ENCODE measurements at regions not wholly inside any gene's neighbourhood (a gene's known extent, or its start where the extent isn't known, plus 50 kb on each side); places are given as distances from the start of the nearest gene placed in this dataset.

DNA sequence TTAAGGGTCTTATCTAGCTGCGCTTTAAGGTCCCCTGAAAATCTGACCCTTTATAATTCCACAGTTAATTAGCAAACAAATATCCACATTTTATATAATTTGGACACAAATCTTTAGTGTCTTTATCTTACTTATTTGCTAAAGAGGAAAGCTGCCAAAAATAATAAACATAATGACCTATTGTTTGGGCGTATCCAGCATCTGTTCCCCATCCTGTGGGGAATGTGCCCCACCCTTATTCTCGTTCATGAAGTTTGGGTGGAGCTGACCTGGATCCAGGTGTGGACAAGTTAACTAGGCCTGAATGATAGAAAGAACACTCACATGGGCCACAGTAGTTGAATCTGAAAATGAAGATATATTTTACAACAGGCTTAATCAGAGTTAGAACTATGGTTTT lies 218.3 kb downstream of the CRPPA start:
- no peak overlapping the region for H3K4me3 ChIP-seq (ENCODE audit: low read depth, low read length)
- TF ChIP-seq, protein P1, sequence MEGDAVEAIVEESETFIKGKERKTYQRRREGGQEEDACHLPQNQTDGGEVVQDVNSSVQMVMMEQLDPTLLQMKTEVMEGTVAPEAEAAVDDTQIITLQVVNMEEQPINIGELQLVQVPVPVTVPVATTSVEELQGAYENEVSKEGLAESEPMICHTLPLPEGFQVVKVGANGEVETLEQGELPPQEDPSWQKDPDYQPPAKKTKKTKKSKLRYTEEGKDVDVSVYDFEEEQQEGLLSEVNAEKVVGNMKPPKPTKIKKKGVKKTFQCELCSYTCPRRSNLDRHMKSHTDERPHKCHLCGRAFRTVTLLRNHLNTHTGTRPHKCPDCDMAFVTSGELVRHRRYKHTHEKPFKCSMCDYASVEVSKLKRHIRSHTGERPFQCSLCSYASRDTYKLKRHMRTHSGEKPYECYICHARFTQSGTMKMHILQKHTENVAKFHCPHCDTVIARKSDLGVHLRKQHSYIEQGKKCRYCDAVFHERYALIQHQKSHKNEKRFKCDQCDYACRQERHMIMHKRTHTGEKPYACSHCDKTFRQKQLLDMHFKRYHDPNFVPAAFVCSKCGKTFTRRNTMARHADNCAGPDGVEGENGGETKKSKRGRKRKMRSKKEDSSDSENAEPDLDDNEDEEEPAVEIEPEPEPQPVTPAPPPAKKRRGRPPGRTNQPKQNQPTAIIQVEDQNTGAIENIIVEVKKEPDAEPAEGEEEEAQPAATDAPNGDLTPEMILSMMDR (IDR thresholded peaks at IDR 0.05; ENCODE audit: borderline replicate concordance, insufficient read depth, low read depth, low read length), result no peak

DNA sequence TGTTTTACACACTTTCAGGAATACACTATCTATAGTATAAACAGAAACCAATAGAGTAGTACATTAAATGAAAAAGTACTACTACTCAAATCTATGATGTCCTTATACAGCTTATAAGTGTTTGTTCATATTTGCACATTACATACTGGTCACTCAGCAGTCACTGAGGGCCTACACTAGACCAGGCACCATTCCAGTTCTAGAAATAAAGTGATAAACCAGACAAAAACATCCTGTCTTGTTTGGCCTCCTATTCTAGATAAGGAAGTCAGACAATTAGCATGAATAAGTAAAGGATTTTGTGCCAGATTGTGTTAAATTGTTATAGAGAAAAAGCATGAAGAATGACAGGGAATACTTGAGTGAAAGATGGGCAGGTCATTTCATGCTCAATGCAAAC lies 219.0 kb downstream of the CRPPA start:
- no peak overlapping the region for H3K4me3 ChIP-seq (ENCODE audit: low read depth, low read length)
- TF ChIP-seq, protein P1 (IDR thresholded peaks at IDR 0.05; ENCODE audit: borderline replicate concordance, insufficient read depth, low read depth, low read length), result no peak

DNA sequence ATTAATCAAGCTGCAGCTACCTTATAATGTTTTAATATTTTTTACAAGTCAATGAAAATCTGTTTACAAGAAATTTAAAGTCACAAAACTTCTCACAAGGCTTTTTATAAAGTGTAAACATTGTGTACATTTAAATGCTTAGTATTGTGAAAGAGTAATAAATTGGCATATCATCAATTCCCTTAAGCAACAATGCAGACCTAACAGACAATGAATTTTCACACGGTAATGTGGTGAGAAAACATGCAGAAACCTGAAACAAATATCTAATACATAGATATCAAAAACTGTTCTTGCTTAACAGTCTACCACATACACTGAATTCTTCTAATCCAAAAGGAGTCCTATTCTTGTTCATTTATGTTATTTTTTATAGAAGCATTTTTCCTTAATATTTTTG lies 220.7 kb downstream of the CRPPA start:
- H3K4me3 ChIP-seq (ENCODE audit: low read depth, low read length), result no peak overlapping the region
- TF ChIP-seq, protein P1 (IDR thresholded peaks at IDR 0.05; ENCODE audit: borderline replicate concordance, insufficient read depth, low read depth, low read length), result no peak

DNA sequence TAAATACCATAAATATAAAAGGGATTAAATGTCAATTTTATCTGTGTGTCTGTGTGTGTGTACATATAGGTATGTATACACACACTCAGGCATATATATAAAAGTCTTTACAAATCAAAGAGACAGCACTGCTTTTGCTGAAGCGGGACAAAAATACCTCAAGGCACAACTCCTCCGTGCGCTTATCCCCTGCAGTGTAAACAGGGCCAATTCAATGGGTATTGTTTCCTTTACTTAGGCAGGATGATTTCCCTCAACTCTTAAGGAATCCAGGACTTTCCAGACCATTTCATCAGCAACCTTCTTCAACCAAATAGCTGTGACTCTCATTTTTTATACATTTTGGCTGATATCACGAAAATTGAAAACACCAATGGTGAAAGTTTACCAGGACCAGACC lies 227.7 kb downstream of the CRPPA start:
- H3K4me3 ChIP-seq (ENCODE audit: low read depth, low read length), result no peak overlapping the region
- TF ChIP-seq, protein P1 (IDR thresholded peaks at IDR 0.05; ENCODE audit: borderline replicate concordance, insufficient read depth, low read depth, low read length), result no peak

DNA sequence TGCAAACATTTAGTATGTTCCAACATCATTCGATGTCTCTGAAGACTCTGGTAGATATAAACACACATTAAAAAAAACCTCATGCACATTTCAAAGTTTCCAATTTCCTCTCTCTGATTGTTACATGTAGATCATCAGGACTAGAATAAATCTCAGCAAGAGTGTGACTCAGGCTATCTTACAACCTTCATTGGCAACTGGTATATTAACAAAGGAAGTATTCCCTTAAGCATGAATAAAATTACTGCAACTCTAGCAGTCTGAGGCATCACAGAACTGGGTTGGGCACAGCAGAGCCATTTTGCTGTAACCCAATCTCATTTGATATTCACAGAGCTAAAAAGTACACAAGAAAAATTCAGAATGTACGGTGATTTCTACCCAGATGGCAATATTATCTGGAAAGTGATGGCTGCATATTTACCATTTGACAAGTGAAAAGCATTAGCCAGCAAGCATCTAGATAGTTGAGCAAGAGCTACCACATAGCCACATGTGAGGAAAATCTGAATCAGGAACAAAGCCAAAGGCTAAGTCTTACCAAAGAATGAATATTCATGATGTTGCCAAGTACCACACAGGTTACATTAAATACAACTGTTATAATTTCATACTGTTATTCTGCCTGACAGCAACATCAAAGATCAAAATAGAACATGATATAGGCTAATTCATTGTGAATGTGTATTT lies 232.2 kb downstream of the CRPPA start:
- TF ChIP-seq, protein P1 (IDR thresholded peaks at IDR 0.05; ENCODE audit: borderline replicate concordance, insufficient read depth, low read depth, low read length), result no peak
- H3K4me3 ChIP-seq (ENCODE audit: low read depth, low read length), result no peak overlapping the region

DNA sequence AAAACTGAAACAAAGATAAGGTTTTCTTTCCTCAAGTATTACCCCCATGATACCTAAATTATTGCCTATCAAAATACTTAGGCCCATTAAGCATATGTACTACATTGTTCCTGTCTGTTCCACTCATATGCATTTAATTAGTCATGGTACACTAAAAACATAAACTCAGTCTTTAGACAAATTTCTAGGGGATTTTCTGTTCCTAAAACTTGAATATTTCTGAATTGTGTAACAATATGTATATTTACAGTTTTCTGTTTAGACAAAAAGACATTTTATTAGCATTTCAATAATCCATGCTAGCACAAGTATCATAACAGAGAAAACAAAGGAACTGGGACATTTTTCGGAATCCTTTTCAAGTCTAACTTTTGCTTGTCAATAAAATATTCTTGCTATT lies 234.2 kb downstream of the CRPPA start:
- TF ChIP-seq, protein P1 (IDR thresholded peaks at IDR 0.05; ENCODE audit: borderline replicate concordance, insufficient read depth, low read depth, low read length), result no peak
- H3K4me3 ChIP-seq (ENCODE audit: low read depth, low read length), result no peak overlapping the region

DNA sequence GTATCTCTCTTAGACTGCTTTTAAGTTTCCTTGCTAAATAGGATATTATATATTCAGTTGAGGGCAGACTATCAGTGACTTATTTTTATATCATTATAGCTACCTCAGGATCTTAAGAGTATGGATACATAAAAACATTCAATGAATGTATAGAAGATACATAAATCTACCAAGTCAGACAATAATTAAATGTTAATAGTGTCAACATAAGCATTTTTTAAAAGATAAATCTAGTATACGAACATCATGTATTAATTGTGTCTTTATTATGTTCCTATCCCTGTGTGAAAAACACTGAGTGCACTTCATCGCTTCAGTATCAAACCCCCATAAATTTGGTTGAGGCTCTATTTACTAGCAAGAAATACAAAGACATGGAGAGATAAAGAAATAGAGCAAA lies 242.8 kb downstream of the CRPPA start:
- H3K4me3 ChIP-seq (ENCODE audit: low read depth, low read length), result no peak overlapping the region
- TF ChIP-seq, protein P1 (IDR thresholded peaks at IDR 0.05; ENCODE audit: borderline replicate concordance, insufficient read depth, low read depth, low read length), result no peak

Measured in GM12875 (cell line).